GM19455 (cell line): ENCODE measurements at regions not wholly inside any gene's neighbourhood (a gene's known extent, or its start where the extent isn't known, plus 50 kb on each side); places are given as distances from the start of the nearest gene placed in this dataset.
"Not testable (repeated sequence)": the region's sequence is repeated elsewhere in the genome, so short reads cannot be mapped to it uniquely, and the experiment has no call there.

Source experiments
- ATAC-seq: cut with Tn5 transposase; IDR thresholded peaks from one replicate; pipeline ENCODE4 v1.9.1; 2021; ENCODE audit not compliant: unreplicated experiment

DNA sequence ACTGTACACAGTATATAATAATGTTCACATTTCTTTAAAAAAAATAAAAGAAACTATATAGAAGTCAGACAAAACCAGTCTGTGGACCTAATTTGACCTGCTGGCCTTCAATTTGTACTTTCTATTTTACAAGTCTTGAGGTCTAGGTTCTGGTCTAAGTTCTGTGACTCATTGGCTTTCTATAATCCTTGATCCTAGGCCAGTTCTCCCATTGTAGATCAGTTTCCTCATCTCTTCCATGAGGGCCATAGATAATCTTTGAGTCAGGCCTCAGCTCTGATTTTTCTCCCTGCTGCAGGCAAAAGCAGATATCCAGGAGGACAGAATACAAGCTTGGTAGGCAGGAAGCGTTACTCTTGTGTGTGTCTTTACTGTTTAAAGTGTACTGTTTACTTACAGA lies 603.7 kb upstream of the CAMK1G start:
- ATAC-seq: no peak

DNA sequence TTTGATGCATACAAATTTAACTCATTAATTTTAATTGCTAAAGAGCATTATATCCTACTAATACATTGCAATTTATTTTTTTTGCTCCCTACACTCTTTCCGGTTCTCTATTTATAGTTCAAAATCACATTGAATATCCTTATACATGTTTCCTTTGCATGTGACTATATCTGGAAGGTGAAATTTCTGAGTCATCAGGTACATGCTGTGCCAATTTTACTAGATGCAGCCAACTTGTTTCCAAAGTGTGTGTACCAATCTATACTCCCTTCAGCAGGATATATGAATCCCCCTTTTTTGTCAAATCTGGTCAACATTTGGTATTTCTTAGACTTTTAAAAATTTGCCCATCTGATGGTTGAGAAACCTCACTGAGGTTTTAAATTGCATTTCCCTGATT lies 602.9 kb upstream of the CAMK1G start:
- no peak for ATAC-seq

- ATAC-seq: no peak
Observed at GRCh38 chr1:208985231-208985630, 598.3 kb upstream of the CAMK1G start.

- peak; percentile 99 for ATAC-seq
Observed at GRCh38 chr1:208988811-208989222, 594.7 kb upstream of the CAMK1G start.

DNA sequence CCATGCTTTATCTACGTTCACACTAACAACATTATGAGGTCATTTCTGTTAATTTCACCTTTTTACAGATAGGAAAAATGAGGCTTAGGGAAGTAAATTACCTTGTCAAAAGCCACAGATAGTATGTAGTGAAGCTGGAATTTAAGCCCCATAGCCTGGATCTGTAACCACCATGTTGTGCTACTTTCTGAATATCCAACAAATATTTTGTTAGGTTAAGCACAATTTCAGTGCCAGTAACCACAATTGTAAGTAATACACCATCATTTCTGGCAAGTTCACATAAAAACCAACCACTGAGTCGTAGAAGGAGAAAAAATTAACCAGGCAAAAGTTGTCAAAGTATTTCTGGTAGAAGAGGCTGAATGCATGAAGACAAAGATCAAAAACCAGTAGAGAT lies 593.1 kb upstream of the CAMK1G start:
- ATAC-seq: no peak

DNA sequence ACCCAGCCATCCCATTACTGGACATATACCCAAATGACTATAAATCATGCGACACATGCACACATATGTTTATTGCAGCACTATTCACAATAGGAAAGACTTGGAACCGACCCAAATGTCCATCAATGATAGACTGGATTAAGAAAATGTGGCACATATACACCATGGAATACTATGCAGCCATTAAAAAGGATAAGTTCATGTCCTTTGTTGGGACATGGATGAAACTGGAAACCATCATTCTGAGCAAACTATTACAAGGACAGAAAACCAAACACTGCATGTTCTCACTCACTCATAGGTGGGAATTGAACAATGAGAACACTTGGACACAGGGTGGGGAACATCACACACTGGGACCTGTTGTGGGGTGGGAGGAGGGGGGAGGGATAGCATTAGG lies 586.5 kb upstream of the CAMK1G start:
- ATAC-seq: not testable (repeated sequence)

DNA sequence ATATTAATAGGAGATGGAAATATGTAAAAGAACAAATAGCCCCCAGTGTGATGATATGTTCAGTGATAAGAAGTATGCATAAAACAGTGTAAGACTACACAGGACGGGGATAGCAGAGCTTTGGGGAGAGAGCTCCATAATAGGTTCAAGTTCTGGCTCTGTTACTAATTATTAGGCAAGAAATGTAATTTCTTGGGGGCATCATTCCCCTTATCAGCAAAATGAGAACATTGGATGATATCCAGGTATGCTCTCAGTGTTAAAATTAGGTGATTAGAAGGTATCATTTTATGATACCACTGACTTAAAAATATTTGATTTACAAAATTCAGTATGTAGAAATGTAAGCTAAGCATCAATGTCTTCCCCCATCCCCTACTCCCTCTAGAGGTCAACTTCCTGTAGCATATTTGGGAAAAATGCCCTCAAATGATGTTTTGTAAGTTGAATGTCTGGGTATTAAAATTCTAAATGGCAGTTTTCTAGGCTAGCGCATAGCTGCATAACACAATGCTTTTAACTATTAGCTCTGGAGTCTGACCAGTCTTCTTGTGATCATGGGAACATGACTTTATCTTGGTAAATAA lies 585.7 kb upstream of the CAMK1G start:
- ATAC-seq: no peak

GRCh38 chr1:209008586-209008985 lies 574.9 kb upstream of the CAMK1G start:
- ATAC-seq: no peak

GRCh38 chr1:209010475-209011230 lies 572.9 kb upstream of the CAMK1G start:
- no peak for ATAC-seq

DNA sequence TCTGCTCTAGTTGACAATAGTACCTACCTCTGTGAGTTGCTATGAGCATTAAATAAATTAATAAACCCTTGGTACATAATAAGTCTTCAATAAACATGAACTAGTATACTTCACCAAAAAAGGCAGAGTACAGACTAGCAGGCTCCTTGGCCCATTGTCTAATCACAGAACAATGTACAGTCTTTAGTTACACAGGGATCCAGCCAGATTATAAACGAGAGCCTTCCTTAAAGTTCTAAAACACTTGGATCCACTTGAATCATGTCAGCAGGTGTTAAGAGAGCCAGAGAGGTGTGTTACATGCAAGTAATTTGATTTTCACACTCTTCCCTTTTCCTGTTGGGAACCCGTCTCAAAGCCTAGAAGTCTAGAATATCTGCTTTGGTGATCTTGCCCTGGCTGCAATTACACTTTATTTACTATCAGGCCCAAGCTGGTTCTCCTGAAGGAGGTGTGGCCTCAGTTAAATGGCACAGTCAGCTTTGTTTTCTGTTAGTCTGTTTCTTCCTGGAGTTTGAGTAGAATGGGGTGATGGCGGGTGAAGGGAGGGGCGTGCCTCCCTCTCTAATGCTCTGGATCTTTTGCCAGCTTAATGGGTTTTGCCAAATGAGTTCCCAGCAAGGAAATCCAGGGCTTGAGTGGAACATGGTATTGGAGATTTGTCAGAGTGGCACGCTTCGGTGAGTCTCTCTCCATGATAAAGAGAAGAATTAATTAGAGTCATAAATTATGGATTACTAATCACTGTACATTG lies 570.9 kb upstream of the CAMK1G start:
- ATAC-seq: no peak

DNA sequence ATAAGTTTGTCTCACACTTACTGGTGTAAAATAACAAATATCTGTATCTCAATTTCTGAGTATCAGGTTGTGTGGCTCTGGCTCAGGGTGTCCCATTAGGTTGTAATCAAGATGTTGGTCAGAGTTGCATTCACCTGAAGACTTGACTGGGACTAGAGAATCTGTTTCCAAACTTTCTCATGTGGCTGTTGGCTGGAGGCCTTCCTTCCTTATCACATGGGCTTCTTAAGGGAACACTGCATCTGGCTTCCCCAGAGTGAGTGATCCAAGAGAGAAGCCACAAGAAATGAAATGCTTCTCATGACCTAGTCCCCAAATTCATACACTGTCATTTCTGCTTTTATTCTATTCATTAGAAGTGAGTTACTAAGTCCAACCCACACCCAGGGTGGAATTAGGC lies 568.4 kb upstream of the CAMK1G start:
- no peak for ATAC-seq

DNA sequence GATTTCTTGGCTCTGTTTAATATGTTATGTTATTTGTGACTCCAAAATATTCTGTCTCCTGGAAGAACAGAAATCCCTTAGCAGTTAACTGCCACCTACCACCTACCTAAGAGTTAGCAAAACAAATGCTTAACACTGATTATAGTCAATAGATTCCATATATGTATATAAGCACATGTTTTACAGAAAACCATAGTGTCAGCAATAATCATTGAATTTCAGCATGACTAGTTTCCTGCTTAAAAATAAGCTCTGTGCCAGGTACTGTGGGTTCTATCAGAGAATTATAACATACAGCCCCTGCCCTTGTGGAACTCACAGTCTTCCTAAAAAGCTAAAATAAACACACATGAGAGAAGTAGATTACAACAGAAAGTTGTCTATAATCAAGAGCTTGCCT lies 561.9 kb upstream of the CAMK1G start:
- no peak for ATAC-seq

- no peak for ATAC-seq
Observed at GRCh38 chr1:209023790-209024189, 559.7 kb upstream of the CAMK1G start.

GRCh38 chr1:209029737-209030136 lies 553.8 kb upstream of the CAMK1G start:
- ATAC-seq: no peak

GRCh38 chr1:209030454-209031167 lies 552.9 kb upstream of the CAMK1G start:
- ATAC-seq: no peak

DNA sequence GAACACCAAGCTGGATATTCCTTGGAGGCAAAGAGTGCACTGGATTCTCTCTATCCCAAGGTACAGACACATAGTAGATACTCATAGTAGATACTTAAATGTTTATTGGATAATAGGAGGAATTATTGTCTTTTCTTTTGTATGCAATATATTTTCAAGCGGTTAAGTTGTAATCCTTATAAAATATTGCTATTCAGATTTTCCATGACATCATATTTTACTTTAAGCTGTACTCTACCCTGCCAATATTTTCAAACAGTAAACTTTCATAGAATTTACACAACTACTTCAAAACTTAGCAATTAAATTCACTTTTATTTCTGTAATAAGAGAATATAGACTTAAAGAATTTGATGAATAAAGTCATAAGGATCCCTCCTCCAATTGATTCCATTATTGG lies 546.5 kb upstream of the CAMK1G start:
- ATAC-seq: no peak

DNA sequence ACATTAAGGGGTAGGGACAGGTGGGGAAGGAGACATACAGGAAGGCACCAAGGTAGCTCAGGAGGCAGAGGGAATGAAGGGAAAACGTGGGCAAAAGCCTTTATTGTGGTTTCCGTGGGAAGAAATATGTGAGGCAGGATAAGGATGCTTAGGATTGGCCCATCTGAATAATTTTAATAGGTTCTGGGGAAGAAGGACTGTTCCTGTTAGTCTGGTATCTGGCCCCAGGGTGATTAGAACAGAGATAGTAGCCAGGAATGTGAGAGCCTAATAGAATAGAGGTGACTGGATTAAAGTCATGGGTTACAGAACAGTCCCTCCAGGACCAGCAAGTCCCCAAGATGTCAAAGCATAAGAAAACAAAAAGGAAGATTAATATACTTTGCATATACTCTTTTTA lies 545.2 kb upstream of the CAMK1G start:
- no peak for ATAC-seq

DNA sequence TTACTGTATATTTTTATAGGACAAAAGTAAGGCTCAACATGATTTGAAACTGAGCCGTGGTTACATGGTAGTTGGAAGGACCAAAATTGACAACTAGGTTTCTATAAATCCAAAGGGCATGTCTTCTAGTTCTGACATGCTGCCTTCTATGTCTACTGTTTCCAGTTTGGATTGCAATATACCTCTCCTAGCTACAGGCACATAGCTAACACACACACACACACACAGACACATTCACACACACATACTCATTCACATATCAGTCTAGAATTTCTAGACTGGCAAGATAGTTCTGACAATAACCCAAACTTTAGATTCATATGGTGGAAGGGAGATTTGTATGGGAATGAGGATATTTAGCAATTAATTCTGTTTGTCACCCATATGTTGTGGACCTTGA lies 544.8 kb upstream of the CAMK1G start:
- no peak for ATAC-seq

- no peak for ATAC-seq
Observed at GRCh38 chr1:209040351-209040750, 543.2 kb upstream of the CAMK1G start.

DNA sequence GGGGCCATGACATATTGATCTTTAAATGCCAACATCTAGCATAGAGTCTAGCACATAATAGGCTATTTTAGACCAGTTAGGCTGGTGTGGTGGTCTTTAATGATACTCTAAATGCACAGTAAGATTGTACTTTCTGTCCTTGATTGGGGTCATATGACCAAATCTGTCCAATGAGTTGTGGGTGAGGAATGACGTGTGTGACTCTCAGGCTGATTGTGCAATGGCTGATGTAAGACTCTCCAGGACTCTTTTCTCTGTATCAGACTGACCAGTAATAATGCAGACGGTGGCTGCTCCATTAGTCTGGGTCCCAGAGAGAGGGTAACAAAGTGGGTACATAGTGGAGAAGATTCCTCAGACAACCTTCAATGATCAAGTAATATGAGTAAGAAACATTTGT lies 541.6 kb upstream of the CAMK1G start:
- no peak for ATAC-seq

GRCh38 chr1:209042413-209042812 lies 541.1 kb upstream of the CAMK1G start:
- ATAC-seq: no peak
